Liver (tissue), 3 donors: ENCODE measurements at regions not wholly inside any gene's neighbourhood (a gene's known extent, or its start where the extent isn't known, plus 50 kb on each side); places are given as distances from the start of the nearest gene placed in this dataset.

Source experiments
- ATF3 ChIP-seq: IDR thresholded peaks from 2 replicates; pipeline ENCODE4 v1.6.1; 2016; ENCODE audit warnings: antibody characterized with exemption
- EGR1 ChIP-seq, 2 donors: IDR thresholded peaks; 2 replicates each; pipeline ENCODE4 v1.6.1; 2016 to 2018; ENCODE audit warnings: antibody characterized with exemption in 2 of 2, low read depth in 2 of 2
- FOXA1 ChIP-seq: IDR thresholded peaks from 2 replicates; pipeline ENCODE4 v1.6.1; 2016; ENCODE audit warnings: antibody characterized with exemption
- GABPA ChIP-seq, 2 donors: IDR thresholded peaks in 1 of 2; conservative IDR thresholded peaks in 1 of 2; 2 replicates each; pipeline ENCODE4 v1.6.1; 2016; ENCODE audit warnings: antibody characterized with exemption in 2 of 2, mild to moderate bottlenecking in 1 of 2, moderate library complexity in 1 of 2
- JUND ChIP-seq, 2 donors: IDR thresholded peaks; 2 replicates each; pipeline ENCODE4 v1.6.1; 2016; ENCODE audit warnings: antibody characterized with exemption in 2 of 2
- MAX ChIP-seq: IDR thresholded peaks from 2 replicates; pipeline ENCODE4 v1.6.1; 2016; ENCODE audit warnings: antibody characterized with exemption
- RAD21 ChIP-seq, 2 donors: IDR thresholded peaks; 2 replicates each; pipeline ENCODE4 v1.6.1; 2016; ENCODE audit warnings: antibody characterized with exemption in 2 of 2, mild to moderate bottlenecking in 2 of 2
- SP1 ChIP-seq: IDR thresholded peaks from 2 replicates; pipeline ENCODE4 v1.6.1; 2018; ENCODE audit warnings: antibody characterized with exemption, mild to moderate bottlenecking
- TAF1 ChIP-seq: conservative IDR thresholded peaks from 2 replicates; pipeline ENCODE4 v1.6.1; 2016; ENCODE audit warnings: antibody characterized with exemption, mild to moderate bottlenecking
- YY1 ChIP-seq: IDR thresholded peaks from 2 replicates; pipeline ENCODE4 v1.6.1; 2016; ENCODE audit warnings: antibody characterized with exemption, mild to moderate bottlenecking
- TF ChIP-seq, protein P1 (sequence below): fragments of 150-350 bp; IDR thresholded peaks from 2 replicates; pipeline ENCODE4 v1.5.1; 2017; ENCODE audit warnings: improper control_type of control experiment, low read depth, low read length; ENCODE audit not compliant: missing input control
- TF ChIP-seq, protein P2 (sequence below): IDR thresholded peaks from 2 replicates; pipeline ENCODE4 v1.6.1; 2016; ENCODE audit warnings: antibody characterized with exemption, mild to moderate bottlenecking
- donor health status: healthy.
- donor health status: healthy.

DNA sequence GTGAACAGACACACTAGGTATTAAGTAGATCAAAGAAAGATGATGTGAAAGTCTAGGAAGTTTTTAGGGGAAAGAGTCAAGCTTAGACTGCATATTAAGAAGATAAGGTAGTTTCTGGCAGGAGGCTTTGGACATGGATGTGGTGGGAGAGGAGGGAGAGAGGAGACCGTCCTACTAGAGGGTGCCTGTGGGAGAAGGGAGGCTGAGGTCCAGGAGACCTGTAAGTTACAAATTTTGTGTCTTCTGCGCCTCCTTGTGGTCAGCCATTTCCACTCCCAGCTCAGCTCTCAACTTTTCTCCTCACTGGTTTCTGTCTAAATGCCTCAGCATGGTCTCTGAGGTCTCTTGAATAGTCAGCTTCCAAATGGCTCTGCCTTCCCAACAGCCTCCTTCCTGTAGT lies 193.5 kb downstream of the UNC5CL start:
- TF ChIP-seq, protein P1, sequence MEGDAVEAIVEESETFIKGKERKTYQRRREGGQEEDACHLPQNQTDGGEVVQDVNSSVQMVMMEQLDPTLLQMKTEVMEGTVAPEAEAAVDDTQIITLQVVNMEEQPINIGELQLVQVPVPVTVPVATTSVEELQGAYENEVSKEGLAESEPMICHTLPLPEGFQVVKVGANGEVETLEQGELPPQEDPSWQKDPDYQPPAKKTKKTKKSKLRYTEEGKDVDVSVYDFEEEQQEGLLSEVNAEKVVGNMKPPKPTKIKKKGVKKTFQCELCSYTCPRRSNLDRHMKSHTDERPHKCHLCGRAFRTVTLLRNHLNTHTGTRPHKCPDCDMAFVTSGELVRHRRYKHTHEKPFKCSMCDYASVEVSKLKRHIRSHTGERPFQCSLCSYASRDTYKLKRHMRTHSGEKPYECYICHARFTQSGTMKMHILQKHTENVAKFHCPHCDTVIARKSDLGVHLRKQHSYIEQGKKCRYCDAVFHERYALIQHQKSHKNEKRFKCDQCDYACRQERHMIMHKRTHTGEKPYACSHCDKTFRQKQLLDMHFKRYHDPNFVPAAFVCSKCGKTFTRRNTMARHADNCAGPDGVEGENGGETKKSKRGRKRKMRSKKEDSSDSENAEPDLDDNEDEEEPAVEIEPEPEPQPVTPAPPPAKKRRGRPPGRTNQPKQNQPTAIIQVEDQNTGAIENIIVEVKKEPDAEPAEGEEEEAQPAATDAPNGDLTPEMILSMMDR, result peak; percentile 54
- TF ChIP-seq GABPA (IDR thresholded peaks at IDR 0.05 in 1 of 2, conservative IDR thresholded peaks at IDR 0.05 in 1 of 2), result no peak
- peak; percentile 69 to 78 for TF ChIP-seq RAD21 (IDR thresholded peaks at IDR 0.05)
- no peak for TF ChIP-seq ATF3
- no peak for TF ChIP-seq YY1
- TF ChIP-seq, protein P2, sequence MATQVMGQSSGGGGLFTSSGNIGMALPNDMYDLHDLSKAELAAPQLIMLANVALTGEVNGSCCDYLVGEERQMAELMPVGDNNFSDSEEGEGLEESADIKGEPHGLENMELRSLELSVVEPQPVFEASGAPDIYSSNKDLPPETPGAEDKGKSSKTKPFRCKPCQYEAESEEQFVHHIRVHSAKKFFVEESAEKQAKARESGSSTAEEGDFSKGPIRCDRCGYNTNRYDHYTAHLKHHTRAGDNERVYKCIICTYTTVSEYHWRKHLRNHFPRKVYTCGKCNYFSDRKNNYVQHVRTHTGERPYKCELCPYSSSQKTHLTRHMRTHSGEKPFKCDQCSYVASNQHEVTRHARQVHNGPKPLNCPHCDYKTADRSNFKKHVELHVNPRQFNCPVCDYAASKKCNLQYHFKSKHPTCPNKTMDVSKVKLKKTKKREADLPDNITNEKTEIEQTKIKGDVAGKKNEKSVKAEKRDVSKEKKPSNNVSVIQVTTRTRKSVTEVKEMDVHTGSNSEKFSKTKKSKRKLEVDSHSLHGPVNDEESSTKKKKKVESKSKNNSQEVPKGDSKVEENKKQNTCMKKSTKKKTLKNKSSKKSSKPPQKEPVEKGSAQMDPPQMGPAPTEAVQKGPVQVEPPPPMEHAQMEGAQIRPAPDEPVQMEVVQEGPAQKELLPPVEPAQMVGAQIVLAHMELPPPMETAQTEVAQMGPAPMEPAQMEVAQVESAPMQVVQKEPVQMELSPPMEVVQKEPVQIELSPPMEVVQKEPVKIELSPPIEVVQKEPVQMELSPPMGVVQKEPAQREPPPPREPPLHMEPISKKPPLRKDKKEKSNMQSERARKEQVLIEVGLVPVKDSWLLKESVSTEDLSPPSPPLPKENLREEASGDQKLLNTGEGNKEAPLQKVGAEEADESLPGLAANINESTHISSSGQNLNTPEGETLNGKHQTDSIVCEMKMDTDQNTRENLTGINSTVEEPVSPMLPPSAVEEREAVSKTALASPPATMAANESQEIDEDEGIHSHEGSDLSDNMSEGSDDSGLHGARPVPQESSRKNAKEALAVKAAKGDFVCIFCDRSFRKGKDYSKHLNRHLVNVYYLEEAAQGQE, result no peak
- no peak for TF ChIP-seq EGR1 (IDR thresholded peaks at IDR 0.05; ENCODE audit: low read depth in 2 of 2)
- TF ChIP-seq SP1, result no peak
- no peak for TF ChIP-seq MAX
- TF ChIP-seq FOXA1, result no peak
- no peak for TF ChIP-seq JUND (IDR thresholded peaks at IDR 0.05)
- no peak for TF ChIP-seq TAF1
